ENCODE measurements at regions not wholly inside any gene's neighbourhood (a gene's known extent, or its start where the extent isn't known, plus 50 kb on each side); places are given as distances from the start of the nearest gene placed in this dataset.

DNA sequence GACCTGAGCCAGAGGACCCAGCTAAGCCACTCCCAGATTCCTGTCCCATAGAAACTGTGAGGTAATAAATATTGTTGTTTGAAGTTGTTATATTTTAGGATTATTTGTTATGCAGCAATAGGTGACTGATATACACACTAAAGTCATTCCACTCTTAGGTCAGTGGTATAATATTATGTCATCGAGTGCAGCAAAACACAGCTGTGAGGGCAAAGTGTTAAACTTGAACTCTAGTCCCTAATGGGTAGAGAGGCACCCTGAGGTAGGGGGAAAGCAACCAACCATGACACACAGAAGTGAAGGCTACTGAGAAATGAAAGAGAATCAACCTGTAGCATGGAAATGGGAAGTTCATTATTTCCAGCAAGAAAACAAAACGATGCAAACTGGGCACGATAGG, 66.6 kb downstream of the ATXN3L start:
- no peak for DNase-seq (ENCODE audit: low read depth)
- H3K4me3 ChIP-seq (ENCODE audit: control insufficient read depth, low read depth, low read length) = no peak overlapping the region
- TF ChIP-seq, protein P1, sequence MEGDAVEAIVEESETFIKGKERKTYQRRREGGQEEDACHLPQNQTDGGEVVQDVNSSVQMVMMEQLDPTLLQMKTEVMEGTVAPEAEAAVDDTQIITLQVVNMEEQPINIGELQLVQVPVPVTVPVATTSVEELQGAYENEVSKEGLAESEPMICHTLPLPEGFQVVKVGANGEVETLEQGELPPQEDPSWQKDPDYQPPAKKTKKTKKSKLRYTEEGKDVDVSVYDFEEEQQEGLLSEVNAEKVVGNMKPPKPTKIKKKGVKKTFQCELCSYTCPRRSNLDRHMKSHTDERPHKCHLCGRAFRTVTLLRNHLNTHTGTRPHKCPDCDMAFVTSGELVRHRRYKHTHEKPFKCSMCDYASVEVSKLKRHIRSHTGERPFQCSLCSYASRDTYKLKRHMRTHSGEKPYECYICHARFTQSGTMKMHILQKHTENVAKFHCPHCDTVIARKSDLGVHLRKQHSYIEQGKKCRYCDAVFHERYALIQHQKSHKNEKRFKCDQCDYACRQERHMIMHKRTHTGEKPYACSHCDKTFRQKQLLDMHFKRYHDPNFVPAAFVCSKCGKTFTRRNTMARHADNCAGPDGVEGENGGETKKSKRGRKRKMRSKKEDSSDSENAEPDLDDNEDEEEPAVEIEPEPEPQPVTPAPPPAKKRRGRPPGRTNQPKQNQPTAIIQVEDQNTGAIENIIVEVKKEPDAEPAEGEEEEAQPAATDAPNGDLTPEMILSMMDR (conservative IDR thresholded peaks at IDR 0.05; ENCODE audit: control insufficient read depth, insufficient read depth, low read depth, low read length) = no peak

DNA sequence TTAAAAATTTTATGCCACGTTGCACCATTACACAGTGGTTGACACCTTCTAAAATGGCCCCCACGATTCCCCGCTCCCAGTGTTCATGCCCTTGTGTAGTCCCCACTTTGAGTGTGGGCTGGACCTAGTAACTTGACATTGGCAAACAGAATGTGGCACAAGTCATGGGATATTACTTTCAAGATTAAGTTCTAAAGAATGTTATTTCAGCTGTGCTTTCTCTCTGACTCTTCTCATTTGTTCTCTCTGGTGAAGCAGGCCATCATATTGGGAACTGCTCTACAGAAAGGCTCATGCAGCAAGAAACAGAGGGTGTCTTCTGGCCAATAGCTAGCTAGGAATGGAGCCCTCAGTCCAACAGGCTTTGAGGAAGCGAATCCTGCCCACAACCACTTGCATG, 67.1 kb downstream of the ATXN3L start:
- no peak overlapping the region for H3K4me3 ChIP-seq (ENCODE audit: control insufficient read depth, low read depth, low read length)
- TF ChIP-seq, protein P1 (conservative IDR thresholded peaks at IDR 0.05; ENCODE audit: control insufficient read depth, insufficient read depth, low read depth, low read length) = no peak
- peak; percentile 33 for DNase-seq (ENCODE audit: low read depth)

DNA sequence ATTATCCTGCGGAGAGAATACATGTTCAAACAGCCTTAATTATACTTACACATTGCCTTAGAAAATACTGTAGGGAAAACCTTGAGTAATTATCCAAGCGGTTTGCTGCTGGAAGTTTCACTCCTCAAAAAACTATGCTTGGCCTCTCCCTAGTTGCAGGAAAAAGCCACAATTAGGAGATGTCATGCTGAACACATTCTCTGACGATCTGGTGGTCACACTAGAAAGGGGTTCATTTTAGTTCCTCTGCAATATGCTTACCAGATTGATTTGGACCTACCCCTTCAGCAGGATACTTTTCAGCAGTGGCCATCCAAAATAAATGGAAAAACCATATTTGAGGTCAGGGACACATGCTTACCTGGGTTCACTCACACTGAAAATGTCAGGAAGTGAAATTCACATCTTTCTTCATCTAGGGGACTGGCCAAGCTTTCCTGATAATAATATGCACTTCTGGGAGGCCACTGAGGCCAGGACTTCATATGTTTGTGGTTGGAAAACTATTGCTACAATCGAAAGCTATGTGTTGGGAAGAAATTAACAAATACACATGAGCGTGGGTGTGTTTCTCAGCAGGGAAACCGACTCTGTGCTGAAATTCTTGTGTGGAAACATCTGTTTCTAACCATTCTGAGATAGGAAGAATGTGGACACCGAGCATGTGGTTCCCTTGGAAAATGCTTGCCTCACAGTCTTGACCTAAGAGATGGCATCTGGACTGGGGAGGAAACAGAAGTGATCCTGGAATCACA, 68.8 kb downstream of the ATXN3L start:
- no peak overlapping the region for H3K4me3 ChIP-seq (ENCODE audit: control insufficient read depth, low read depth, low read length)
- DNase-seq (ENCODE audit: low read depth) = peak; percentile 97
- TF ChIP-seq, protein P1 (conservative IDR thresholded peaks at IDR 0.05; ENCODE audit: control insufficient read depth, insufficient read depth, low read depth, low read length) = no peak

DNA sequence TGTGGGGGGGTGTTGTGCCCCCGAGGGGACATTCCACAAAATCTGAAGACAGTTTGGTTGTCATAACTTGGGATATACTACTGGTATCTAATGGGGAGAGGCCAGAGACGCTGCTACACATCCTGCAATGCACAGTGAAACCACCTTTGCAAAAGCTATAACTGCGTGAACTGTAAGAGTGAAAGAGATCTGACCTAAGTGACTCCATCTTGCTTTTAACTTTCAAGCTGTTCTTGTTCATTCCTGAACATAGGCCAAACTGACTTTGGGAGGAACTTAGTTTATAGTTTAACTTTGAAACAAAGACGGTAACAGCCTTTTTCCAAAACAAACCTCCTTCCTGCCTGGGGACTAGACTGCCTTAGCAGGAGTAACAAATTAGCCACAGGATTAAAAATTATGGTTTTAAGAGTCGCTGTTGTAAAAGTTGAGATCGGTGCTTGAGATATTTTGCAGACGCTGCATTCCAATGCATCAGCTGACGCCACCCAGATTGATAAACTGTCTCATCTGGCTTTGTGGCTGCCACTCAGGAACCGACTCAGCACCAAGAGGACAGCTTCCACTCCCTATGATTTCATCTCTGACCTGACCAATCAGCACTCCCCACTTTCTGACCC, 70.9 kb downstream of the ATXN3L start:
- peak; percentile 15 for DNase-seq (ENCODE audit: low read depth)
- TF ChIP-seq, protein P1 (conservative IDR thresholded peaks at IDR 0.05; ENCODE audit: control insufficient read depth, insufficient read depth, low read depth, low read length) = no peak
- no peak overlapping the region for H3K4me3 ChIP-seq (ENCODE audit: control insufficient read depth, low read depth, low read length)

DNA sequence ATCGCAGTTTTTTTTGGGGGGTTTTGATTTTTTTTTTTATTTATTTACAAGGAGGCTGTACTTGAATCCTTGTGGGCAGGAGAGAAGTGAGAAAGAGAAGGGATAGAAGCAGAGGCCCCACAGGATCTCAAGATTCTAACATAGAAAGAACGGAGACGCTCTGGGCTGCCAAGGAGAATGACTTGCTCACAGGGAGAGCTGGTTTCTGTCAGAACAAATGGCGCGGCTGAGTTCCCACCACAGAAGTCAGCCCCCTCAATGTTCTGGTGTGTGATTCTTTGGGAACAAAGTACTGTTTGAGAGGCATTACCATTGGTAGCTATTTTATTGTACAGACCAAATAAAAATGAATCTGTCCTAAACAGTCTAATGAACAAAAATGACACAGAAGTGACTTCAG, 80.6 kb downstream of the ATXN3L start:
- TF ChIP-seq, protein P1 (conservative IDR thresholded peaks at IDR 0.05; ENCODE audit: control insufficient read depth, insufficient read depth, low read depth, low read length) = no peak
- peak; percentile 17 for DNase-seq (ENCODE audit: low read depth)

DNA sequence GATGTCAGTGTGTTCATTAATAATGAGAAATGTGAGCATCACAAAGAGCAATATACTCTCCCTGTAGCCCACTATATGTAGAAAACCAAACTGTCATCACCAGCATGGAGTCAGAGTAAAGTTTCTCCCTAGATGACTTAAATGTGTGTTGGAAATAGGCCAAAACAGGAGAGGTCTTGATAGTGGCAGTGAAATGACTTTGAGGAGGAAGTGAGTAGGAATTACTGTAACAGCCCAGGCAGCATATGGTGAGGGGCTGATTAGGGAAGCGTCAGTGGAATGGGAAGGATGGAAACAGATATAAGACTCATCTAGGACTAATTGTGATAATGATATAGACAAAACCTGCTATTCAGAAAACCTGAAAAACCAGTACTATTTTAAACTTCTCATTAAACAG, 83.9 kb downstream of the ATXN3L start:
- DNase-seq (ENCODE audit: low read depth) = no peak

More for the DNA sequence above, 80.6 kb downstream of the ATXN3L start:
- no peak overlapping the region for H3K4me3 ChIP-seq (ENCODE audit: control insufficient read depth, low read depth, low read length)

More for the DNA sequence above, 83.9 kb downstream of the ATXN3L start:
- H3K4me3 ChIP-seq (ENCODE audit: control insufficient read depth, low read depth, low read length) = no peak overlapping the region
- TF ChIP-seq, protein P1 (conservative IDR thresholded peaks at IDR 0.05; ENCODE audit: control insufficient read depth, insufficient read depth, low read depth, low read length) = no peak

Measured in fibroblast of mammary gland (primary cell).